ENCODE measurements at regions not wholly inside any gene's neighbourhood (a gene's known extent, or its start where the extent isn't known, plus 50 kb on each side); places are given as distances from the start of the nearest gene placed in this dataset.
"Not testable (repeated sequence)": the region's sequence is repeated elsewhere in the genome, so short reads cannot be mapped to it uniquely, and the experiment has no call there.

DNA sequence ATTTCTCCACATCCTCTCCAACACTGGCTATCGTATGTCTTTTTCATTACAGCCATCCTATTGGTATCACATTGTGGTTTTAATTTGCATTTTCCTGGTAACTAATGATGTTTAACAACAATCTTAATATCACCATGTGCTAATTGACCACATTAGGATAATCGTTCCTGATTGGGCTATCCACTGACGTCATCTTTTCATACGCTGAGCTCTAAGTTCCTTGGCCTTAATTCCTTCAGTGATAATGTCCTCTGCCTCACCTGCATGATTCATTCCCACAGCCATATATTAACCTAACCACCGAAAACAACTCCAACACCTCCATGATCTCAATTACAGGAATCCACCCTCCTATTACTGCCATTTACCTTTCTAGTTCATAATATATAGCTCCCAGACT is 547.9 kb upstream of the BRINP1 start:
- no peak for DNase-seq (ENCODE audit: low spot score)

DNA sequence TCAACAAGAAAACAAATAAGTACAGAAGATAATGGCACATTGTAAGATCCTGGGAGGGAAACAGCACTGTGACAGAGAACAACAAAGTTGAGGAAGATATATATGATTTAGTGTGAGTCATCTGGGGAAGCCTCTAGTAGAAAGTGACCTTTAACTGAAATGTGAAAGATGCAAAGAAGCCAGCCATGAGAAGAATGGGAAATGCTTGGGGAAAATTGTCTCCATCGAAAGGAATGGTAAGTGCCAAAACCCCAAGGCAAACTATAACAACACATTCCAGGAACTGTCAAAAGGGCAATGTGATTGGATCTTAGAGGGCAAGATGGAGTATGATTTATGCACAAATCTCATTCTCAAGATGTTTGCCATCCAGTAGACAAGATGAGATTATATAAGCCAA is 537.8 kb upstream of the BRINP1 start:
- no peak for DNase-seq (ENCODE audit: low spot score)

DNA sequence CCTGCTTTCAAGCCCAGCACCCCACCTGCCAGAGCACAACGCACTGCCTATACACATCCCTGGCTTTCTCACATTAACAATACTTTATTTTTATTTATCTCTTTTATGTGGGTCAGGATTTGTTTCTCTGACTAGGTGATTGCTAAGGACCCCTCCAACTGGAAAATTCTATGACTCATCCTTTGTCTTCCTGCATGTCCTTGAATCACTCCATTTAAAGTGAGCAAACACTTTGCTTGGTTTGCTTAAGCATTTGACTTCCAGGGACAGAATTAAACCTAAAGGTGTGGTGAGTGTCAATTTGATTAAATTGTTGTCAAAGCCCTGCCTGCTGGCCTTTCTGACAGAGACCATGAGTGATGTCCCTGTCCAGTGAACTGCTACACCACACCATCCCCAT is 536.5 kb upstream of the BRINP1 start:
- no peak for DNase-seq (ENCODE audit: low spot score)

DNA sequence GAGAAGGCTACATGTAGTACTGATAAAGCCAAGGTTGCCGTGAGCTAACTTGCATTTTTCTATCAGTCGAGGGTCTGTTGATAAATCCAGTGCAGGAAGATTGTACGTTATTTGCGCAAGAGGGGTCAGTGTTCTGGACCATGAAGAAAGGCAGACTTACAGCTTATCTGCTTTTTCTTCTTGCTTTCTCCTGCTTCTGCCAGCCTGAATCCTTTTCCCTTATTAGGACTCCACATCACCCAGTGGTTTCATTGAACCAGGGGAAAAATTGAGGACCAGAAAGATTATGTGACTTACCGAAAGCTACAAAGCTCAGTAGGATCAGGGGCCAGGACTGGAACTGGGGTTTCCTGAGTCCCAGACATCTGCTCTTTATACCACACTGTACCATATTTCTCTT is 534.6 kb upstream of the BRINP1 start:
- no peak for DNase-seq (ENCODE audit: low spot score)

DNA sequence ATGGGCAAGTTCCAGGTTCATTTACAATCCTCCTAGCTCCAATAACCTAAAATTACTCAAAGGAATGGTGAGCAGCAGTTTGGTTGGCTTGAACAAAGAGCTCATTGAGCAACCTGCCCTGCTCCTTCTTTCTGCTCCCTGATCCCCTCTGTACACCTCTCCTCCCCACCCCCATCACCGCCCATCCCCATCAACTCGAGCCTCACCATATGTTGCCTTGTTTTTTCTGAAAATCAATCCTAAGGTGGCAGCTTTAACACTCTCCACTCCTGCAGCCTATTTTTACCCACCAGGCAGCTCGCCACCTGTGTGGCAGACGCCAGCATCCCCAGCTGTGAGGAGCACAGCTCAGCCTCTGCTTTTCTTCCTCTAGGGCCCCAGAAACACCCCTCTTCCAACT is 533.4 kb upstream of the BRINP1 start:
- no peak for DNase-seq (ENCODE audit: low spot score)

DNA sequence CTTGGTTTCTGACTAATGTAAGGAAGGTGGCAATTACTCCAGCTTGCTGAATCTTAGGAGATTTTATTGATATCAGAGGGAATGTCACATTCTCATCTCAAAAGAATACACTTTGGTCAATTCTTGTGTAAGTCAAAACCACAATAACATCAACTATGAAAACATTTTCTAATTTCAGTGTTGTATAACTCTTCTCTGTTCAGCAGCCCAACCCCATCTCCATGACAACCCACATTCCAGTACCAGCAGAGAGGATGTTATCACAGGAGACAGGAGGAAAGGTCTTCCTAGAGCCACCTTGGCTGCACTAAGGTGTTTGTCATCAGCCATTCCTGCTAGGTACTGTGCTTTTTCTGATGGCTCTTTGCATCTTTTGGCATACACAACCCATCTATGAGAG is 529.1 kb upstream of the BRINP1 start:
- no peak for DNase-seq (ENCODE audit: low spot score)

DNA sequence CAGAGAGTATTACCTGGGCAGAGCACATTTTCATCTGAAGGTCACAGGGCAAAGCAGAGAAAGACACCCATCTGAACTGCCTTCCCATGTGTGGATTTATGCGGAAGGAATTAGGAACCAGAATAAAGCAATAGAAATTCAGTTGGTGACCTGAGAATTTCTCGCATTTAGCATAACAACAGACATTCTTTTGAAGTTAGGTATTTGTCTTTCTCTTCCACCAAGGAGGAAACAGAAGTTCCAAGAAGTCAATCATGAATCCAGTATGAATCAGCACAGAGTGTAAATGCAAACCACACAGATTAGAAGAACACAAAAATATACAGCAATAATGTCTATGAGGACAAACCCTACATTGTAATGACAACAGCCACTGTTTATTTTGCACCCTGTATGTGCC is 515.2 kb upstream of the BRINP1 start:
- no peak for DNase-seq (ENCODE audit: low spot score)

DNA sequence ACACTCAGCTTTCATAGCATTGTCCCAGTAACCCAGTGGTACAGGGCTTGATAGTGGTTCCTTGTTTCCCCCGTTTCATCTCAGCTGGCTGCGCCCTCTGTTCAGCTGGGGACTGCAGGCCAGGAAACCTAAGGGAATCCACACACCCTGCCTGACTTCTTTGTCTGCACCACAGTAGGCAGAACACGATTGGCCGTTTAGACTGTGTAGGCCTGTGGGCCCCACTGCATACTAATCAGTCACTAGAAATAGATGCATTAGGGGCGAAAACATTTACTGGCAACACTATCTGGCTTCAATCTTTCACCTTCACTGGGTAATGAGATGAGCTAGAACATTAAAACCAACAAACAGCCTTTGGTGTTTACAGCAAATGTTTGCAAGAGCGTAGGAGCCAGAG is 512.7 kb upstream of the BRINP1 start:
- DNase-seq (ENCODE audit: low spot score) = no peak

DNA sequence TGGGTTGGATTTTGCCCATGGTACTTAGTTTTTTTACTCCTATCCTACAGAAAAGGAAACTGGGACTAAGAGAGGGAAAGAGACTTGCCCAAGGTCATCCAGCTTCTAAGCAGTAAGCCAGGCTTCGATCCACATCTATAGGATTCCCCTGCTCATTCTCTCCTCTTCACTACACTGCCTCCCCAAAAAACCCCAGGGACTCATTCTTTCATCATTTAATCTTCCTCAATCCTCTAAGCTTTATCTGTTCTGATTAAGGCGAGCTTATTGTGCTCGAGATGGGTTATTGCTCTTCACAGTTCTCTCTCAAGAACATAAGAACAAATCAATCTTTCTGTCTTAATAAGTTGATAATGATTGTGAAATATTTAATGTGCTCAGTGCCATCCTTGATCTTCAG is 511.1 kb upstream of the BRINP1 start:
- no peak for DNase-seq (ENCODE audit: low spot score)

DNA sequence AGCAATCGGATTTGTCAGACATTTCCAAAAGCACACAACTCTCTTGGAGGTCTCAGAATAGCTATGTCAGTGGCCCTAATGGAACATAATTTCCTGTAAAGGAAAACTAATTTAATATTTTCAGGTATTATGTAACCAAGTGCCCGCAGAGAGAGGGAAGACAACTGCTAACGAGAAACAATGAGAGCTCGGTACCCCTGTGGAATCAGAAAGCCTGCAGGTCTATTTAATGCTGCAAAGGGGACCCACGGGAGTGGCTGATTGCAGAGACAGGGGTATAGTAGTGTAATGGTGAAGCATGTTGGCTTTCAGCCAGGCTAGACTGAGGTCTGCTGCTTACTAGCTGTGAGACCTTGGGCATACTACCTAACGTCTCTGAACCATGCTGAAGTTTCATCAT is 508.1 kb upstream of the BRINP1 start:
- DNase-seq (ENCODE audit: low spot score) = no peak

DNA sequence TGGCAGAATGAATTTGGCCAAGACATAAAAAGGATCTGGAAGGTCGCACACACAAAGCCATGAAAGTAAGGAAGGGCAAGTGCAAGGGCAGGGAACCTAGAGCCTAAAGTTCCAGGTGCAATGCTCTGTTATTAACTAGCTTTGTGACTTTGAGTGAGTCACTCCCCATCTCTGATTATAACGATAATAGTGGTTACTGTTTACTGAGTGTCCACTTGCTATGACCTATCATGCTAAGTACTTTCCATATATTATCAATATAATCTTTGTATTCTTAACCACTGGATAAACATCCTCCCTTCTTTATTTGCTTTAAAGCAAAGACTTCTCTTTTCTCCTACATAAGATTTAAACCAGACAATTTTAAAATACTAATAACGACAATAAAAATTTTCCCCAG is 504.6 kb upstream of the BRINP1 start:
- DNase-seq (ENCODE audit: low spot score) = no peak

DNA sequence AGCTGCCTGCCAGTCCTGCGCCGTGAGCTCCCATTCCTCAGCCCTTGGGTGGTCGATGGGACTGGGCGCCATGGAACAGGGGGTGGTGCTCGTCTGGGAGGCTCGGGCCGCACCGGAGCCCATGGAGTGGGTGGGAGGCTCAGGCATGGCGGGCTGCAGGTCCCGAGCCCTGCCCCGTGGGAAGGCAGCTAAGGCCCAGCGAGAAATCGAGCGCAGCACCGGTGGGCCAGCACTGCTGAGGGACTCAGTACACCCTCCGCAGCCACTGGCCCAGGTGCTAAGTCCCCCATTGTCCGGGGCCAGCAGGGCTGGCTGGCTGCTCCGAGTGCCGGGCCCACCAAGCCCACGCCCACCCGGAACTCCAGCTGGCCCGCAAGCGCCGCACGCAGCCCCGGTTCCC is 501.0 kb upstream of the BRINP1 start:
- not testable (repeated sequence) for DNase-seq (ENCODE audit: low spot score)

DNA sequence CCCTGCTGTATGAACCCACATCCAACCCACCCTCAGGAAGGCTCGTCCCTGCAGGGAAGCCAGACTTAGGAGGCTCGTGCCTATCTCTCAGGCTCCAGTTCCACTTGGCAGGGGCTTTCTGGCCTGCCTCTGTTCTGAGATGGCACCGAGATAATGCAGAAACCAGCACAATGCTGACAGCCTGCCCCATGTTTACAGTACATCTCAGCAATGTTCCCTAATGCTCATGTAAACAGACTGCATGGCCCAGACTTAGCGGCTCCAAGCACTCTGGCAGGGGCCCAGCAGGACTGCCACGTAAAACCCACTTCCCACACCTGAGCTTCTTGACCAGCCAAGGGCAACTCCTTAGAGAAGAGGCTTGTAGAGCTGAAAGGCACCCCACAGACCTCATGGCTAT is 499.5 kb upstream of the BRINP1 start:
- no peak for DNase-seq (ENCODE audit: low spot score)

DNA sequence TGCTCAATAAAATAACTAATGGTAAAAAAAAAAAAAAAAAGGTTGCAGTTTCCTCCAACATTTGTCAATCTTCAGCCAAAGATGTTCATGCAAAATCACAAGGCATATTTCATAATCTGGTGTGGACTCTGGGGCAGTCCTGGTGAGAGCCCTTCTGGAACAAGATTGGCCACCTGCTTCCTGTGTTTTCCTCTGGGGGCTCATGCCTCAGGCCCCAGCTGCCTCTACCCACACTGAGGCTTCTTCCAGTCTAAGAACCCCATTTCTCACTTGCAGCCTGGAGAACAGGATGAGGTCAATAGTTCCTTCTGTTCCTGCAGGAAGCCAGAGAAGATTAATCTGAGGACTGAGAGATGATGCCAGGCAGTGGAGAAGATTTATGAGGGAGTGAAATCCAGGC is 492.6 kb upstream of the BRINP1 start:
- DNase-seq (ENCODE audit: low spot score) = no peak

DNA sequence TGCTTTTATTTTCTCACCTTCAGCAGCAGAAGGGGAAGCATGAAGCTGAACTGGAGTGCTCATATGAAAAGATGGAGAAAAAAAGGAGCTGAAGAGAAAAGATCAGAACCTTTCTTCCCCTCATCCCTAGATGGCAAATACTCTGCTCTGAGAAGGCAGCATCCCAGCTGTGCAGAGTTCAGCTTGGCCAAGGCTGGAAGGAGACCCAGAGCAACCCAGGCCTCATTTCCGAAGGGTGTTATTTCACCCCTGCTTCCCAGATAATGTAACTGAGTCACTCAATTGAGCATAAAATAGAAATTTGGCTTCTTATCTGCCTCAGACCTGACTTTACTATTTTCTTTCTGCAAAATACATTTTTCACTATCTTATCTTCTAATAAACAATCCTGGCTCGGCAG is 489.9 kb upstream of the BRINP1 start:
- no peak for DNase-seq (ENCODE audit: low spot score)

DNA sequence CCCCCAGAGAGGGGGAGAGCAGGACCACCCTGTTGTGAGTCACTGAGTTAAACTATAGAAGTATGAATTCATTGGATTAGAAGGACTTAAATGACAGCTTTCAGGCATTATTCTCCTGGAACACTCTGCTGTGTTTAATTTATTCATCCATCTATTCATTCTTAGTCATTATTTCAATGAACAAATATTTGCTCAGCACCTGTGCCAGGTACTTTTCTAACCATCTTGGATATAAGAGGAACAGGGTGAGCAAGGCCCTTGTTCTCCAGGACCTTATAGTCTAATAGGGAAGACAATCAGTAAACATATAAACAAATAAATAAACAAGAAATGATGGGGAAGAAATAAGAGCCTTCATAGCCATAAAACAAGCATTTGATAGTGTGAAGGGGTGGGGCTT is 483.9 kb upstream of the BRINP1 start:
- no peak for DNase-seq (ENCODE audit: low spot score)

DNA sequence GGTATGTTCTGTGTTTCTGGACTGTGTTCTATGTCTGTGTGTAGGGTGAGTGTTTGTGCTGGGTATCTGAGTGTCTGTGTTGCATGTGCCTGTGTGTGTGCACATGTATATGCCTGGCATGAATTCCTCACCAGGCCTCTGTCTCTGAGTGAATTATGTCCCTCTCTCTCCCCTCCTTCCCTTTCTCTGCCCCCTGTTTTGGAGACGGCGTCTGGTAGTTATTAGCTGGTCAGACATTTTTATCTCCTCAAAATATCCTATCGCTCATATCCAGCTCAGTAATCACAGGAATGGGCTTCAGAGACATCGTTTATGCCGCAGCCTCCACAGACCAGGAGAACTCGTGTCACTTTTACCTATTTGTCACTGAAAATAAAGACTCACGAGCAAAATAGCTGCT is 483.2 kb upstream of the BRINP1 start:
- no peak for DNase-seq (ENCODE audit: low spot score)

DNA sequence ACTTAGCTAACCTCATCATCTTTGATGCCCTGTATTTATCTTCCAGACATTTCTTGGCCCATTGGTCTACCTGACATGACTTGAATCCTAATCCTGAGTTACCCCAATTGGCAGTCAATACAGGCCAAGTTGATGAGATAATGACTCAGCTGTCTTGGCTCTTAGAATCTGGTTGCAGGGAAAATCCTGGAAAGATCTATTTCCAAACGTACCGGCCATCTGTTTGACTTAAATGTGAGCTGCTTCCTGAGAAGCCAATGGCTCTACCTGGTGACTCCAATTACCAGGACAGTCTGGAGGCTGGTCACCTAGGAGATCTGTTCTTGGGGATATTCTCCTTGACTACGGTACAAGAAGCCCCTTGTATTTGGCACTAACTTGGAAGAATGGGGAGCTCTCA is 475.2 kb upstream of the BRINP1 start:
- DNase-seq (ENCODE audit: low spot score) = no peak

DNA sequence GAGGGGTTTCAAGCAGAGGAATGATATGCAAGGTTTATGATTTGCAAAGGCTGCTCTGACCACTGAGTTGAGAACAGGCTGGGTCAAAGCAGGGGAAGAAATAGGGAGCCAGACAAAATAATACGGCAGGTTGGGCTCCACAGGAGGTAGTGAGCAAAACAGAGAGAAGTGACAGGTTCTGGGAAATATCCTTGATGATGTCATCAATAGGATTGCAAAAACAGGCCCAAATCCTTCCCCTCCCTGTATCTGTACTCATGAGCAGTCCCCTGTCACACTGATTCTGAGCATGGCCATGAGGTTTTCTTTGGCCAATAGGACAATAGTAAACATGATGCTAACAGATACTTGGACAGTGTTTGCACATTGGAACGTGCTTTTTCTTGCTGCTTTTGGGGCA is 471.8 kb upstream of the BRINP1 start:
- no peak for DNase-seq (ENCODE audit: low spot score)

DNA sequence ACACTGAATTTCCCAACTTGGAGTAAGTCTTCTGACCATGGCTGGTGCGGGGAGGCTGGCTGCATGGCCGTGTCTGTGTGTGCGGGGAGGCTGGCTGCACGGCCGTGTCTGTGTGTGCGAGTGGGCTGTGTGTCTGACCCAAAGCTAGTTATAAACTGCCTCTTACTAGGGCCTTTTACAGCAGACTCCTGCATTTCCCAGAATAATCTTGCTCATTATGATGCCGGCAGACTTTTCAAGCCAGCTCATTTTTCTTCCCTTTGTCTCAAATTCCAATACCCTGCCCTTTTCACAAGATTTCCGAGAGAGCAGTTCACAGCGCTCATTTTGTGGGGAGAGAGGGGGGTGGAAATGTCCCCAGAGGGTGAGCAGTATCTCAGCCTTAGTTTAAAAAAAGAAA is 470.7 kb upstream of the BRINP1 start:
- no peak for DNase-seq (ENCODE audit: low spot score)

DNA sequence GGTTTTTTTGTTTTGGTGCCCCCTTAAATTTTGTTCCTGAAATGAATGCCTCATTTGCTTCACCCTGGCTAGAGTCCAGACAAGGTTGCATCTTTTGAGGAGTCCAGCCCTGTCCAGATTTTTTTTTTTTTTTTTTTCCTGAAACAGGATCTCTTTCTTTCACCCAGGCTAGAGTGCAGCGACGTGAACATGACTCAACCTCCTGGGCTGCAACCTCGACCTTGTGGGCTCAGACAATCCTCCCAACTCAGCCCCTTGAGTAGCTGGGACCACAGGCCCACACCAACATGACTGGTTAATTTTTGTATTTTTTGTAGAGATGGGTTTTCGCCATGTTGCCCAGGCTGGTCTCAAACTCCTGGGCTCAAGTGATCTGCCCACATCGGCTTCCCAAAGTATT is 469.0 kb upstream of the BRINP1 start:
- DNase-seq (ENCODE audit: low spot score) = no peak

DNA sequence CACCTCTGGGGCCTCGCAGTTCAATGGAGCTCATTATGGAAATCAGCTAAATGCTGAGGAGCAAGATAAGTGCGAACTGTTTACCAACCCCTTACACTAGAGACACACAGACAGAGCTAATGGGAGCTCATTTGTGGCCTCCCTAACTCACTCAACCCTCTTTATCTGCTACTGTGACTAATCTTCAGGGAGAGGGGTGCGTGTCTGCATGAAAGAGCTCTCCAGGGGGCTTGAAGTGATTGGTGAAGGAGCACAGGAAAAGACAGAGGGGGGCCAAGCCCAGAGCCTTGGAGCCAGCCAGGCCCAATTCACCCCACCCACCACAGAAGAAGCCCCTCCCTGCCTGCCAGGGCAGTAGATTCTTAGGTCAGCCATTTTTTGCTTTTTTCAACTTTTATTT is 466.8 kb upstream of the BRINP1 start:
- DNase-seq (ENCODE audit: low spot score) = no peak

DNA sequence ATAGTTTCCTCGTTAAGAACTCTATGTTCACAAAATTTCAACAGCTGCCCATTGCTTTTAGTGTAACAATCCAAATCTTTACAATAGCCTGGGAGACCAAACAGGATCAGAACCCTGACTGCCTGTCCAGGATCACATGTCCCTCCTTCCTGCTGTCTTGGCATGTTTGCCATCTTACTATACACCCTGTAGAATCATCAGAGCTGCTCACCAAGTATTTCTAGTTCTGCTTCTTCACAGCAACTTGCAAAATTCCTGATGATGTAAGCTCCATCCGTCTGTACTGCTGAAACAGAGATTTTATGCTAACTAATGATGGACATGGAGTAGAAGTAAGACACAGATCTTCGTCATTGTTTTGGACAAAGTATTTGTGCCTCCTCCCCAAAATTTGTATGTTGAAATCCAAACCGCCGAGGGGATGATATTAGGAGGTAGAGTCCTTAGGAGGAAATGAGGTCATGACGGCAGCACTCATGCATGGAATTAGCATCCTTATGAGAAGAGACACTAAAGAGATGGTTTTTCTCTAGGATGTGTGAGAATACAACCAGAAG is 464.9 kb upstream of the BRINP1 start:
- DNase-seq (ENCODE audit: low spot score) = no peak

DNA sequence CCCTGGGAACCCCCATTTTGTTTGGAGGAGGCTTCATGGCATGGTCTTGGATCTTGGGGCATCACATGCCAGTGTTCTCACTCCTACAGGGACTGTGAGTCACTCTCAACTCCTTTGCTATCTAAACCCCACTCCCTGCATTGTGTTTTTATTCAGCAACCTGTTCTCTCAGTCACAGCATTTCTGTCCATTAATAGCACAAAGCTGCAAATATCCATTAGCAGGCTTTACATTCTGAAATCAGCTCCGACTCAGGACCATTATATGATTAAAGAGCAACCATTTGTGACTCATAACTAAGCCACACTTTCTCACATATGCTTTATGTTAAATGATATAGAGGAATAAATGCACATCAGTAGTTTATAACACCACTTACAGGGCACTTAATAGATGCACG is 462.1 kb upstream of the BRINP1 start:
- DNase-seq (ENCODE audit: low spot score) = no peak

DNA sequence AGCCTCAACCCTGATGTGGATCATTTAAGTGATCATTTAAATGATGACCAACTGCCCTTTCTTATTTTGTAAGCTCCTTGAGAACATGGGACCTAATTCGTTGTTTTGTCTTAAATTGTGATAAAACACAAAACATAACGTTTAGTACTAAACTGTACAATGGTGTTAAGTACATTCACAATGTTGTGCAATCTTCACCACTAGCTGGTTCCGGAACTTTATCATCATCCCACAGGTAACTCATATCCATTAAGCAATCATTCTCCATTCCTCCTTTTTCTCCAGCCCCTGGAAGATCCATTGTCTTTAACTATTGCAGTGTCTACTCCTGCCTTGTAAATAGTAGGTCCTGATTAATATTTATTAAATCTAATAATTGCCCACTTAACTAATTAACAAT is 460.5 kb upstream of the BRINP1 start:
- no peak for DNase-seq (ENCODE audit: low spot score)
